Activated effector memory CD4-positive, alpha-beta T cell treated with Interleukin-2 at 50 U/mL for 16 hours (primary cell): ENCODE measurements at regions not wholly inside any gene's neighbourhood (a gene's known extent, or its start where the extent isn't known, plus 50 kb on each side); places are given as distances from the start of the nearest gene placed in this dataset.

Experiments used
- DNase-seq: peaks from one replicate; pipeline ENCODE4 v3.0.0-alpha.2; 2020

- no peak for DNase-seq
Observed at GRCh38 chr17:71699907-71700306, 420.9 kb upstream of the SOX9 start.

GRCh38 chr17:71703701-71704100 lies 417.1 kb upstream of the SOX9 start:
- DNase-seq = no peak

- DNase-seq = no peak
Observed at GRCh38 chr17:71709271-71709890, 411.4 kb upstream of the SOX9 start.

GRCh38 chr17:71709946-71710345 lies 410.9 kb upstream of the SOX9 start:
- no peak for DNase-seq

GRCh38 chr17:71710816-71711215 lies 410.0 kb upstream of the SOX9 start:
- DNase-seq = no peak

- DNase-seq = no peak
Observed at GRCh38 chr17:71713846-71714245, 407.0 kb upstream of the SOX9 start.

GRCh38 chr17:71724339-71724738 lies 396.5 kb upstream of the SOX9 start:
- no peak for DNase-seq

- DNase-seq = no peak
Observed at GRCh38 chr17:71725811-71726210, 395.0 kb upstream of the SOX9 start.

- no peak for DNase-seq
Observed at GRCh38 chr17:71726341-71726740, 394.5 kb upstream of the SOX9 start.

GRCh38 chr17:71727292-71727691 lies 393.5 kb upstream of the SOX9 start:
- DNase-seq = no peak

GRCh38 chr17:71727723-71728122 lies 393.1 kb upstream of the SOX9 start:
- DNase-seq = no peak

- DNase-seq = no peak
Observed at GRCh38 chr17:71730871-71731270, 389.9 kb upstream of the SOX9 start.

GRCh38 chr17:71735893-71736292 lies 384.9 kb upstream of the SOX9 start:
- no peak for DNase-seq

GRCh38 chr17:71740866-71741265 lies 380.0 kb upstream of the SOX9 start:
- no peak for DNase-seq

- DNase-seq = no peak
Observed at GRCh38 chr17:71741836-71742235, 379.0 kb upstream of the SOX9 start.

GRCh38 chr17:71748872-71749271 lies 371.9 kb upstream of the SOX9 start:
- no peak for DNase-seq

GRCh38 chr17:71753070-71753469 lies 367.8 kb upstream of the SOX9 start:
- no peak for DNase-seq

- no peak for DNase-seq
Observed at GRCh38 chr17:71757156-71757555, 363.7 kb upstream of the SOX9 start.

- DNase-seq = no peak
Observed at GRCh38 chr17:71757956-71758355, 362.9 kb upstream of the SOX9 start.

- DNase-seq = no peak
Observed at GRCh38 chr17:71759422-71760060, 361.3 kb upstream of the SOX9 start.

GRCh38 chr17:71760062-71760720 lies 360.6 kb upstream of the SOX9 start:
- DNase-seq = no peak

GRCh38 chr17:71762526-71762925 lies 358.3 kb upstream of the SOX9 start:
- no peak for DNase-seq

GRCh38 chr17:71764505-71764904 lies 356.3 kb upstream of the SOX9 start:
- DNase-seq = no peak

GRCh38 chr17:71765437-71765836 lies 355.4 kb upstream of the SOX9 start:
- no peak for DNase-seq

- DNase-seq = no peak
Observed at GRCh38 chr17:71769850-71770249, 351.0 kb upstream of the SOX9 start.
